Nephron progenitor cell (in vitro differentiated cells): ENCODE measurements at regions not wholly inside any gene's neighbourhood (a gene's known extent, or its start where the extent isn't known, plus 50 kb on each side); places are given as distances from the start of the nearest gene placed in this dataset.
A peak's percentile ranks its signal among the peaks of the same experiment; 100 is the strongest.

Experiments
- DNase-seq: peaks from one replicate; pipeline ENCODE4 v3.0.0; 2021
- H3K27ac Mint-ChIP-seq: 2 replicates; pipeline ENCODE4 v1.8.0; 2021; ENCODE audit warnings: mild to moderate bottlenecking, moderate library complexity, mixed read lengths
- H3K27me3 Mint-ChIP-seq: 2 replicates; pipeline ENCODE4 v1.8.0; 2021; ENCODE audit warnings: mild to moderate bottlenecking, low read depth, mixed read lengths; ENCODE audit not compliant: poor library complexity
- H3K36me3 Mint-ChIP-seq: 2 replicates; pipeline ENCODE4 v1.8.0; 2021; ENCODE audit warnings: low read depth, mixed read lengths
- H3K4me1 Mint-ChIP-seq: 2 replicates; pipeline ENCODE4 v1.8.0; 2021; ENCODE audit warnings: mixed read lengths
- H3K4me3 Mint-ChIP-seq: 2 replicates; pipeline ENCODE4 v1.8.0; 2021; ENCODE audit warnings: mild to moderate bottlenecking, moderate library complexity, mixed read lengths
- H3K9me3 Mint-ChIP-seq: 2 replicates; pipeline ENCODE4 v1.8.0; 2021; ENCODE audit warnings: mild to moderate bottlenecking, moderate library complexity, mixed read lengths
- CTCF ChIP-seq: fragments of 200-600 bp; sonication (generic); IDR thresholded peaks from 2 replicates; pipeline ENCODE4 v1.5.0; 2021; ENCODE audit warnings: antibody characterized with exemption

GRCh38 chr13:75920536-75920935 lies 284.4 kb downstream of the LMO7 start:
- Mint-ChIP-seq H3K4me3 (no peak overlapping the region), H3K9me3 (peaks cover 8% of the 10 kb centered on the region), H3K4me1 (no peaks in the 10 kb centered on the region), H3K27me3 (peaks cover 5% of the 10 kb centered on the region), H3K27ac (no peak overlapping the region), H3K36me3 (no peaks in the 10 kb centered on the region)
- no peak for TF ChIP-seq CTCF
- DNase-seq: no peak

DNA sequence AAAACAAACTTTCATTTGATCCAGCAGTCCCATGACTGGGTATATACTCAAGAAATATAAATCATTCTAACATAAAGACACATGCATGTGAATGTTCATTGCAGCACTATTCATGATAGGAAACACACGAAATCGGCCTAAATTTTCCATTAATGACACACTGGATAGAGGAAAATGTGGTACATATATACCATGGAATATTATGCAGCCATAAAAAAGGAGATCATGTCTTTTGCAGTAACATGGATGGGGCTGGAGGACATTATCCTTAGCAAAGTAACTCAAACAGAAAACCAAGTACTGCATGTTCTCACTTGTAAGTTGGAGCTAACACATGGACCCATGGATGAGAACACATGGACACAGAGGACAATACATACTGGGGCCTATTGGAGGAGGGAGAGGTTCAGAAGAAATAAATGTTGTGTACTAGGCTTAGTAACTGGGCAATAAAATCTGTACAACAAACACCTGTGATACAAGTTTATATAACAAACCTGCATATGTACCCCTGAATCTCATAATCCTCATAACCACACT lies 283.6 kb downstream of the LMO7 start:
- H3K27me3 Mint-ChIP-seq: peaks cover 5% of the 10 kb centered on the region
- H3K9me3 Mint-ChIP-seq: peaks cover 8% of the 10 kb centered on the region
- DNase-seq: no peak
- no peak for TF ChIP-seq CTCF
- H3K27ac Mint-ChIP-seq: no peak overlapping the region
- H3K4me3 Mint-ChIP-seq: no peak overlapping the region
- H3K4me1 Mint-ChIP-seq: no peaks in the 10 kb centered on the region
- H3K36me3 Mint-ChIP-seq: no peaks in the 10 kb centered on the region

DNA sequence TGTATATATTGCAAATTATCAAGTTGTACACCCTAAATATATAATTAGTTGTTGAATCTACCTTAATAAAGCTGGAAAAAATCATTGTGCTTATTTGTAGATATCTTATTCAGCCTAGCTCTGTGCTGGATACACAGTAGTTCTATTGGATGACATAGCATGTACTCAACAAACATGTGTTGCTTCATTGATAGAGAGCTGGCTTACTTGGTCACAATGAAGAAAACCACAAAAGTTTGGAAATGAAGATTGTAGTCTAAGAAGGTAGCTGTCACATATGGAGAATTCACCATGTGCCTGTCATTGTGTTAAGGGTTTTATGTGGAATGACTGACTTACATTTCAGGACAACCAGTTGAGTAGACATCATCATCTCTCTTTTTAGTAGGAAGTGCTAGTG lies 278.9 kb downstream of the LMO7 start:
- Mint-ChIP-seq H3K4me3 (no peak overlapping the region), H3K27ac (no peak overlapping the region), H3K4me1 (no peaks in the 10 kb centered on the region), H3K9me3 (peaks cover 8% of the 10 kb centered on the region), H3K27me3 (peaks cover 5% of the 10 kb centered on the region), H3K36me3 (no peaks in the 10 kb centered on the region)
- no peak for DNase-seq
- no peak for TF ChIP-seq CTCF

GRCh38 chr13:75913925-75914324 lies 277.8 kb downstream of the LMO7 start:
- H3K4me1 Mint-ChIP-seq: no peaks in the 10 kb centered on the region
- DNase-seq: no peak
- no peak overlapping the region for H3K4me3 Mint-ChIP-seq
- no peak for TF ChIP-seq CTCF
- peaks cover 5% of the 10 kb centered on the region for H3K9me3 Mint-ChIP-seq
- no peaks in the 10 kb centered on the region for H3K36me3 Mint-ChIP-seq
- H3K27ac Mint-ChIP-seq: no peak overlapping the region
- H3K27me3 Mint-ChIP-seq: peaks cover 5% of the 10 kb centered on the region

GRCh38 chr13:75910591-75910990 lies 274.5 kb downstream of the LMO7 start:
- no peak for TF ChIP-seq CTCF
- no peak for DNase-seq
- no peaks in the 10 kb centered on the region for H3K36me3 Mint-ChIP-seq
- H3K4me1 Mint-ChIP-seq: peaks cover 15% of the 10 kb centered on the region
- H3K4me3 Mint-ChIP-seq: no peak overlapping the region
- no peaks in the 10 kb centered on the region for H3K27me3 Mint-ChIP-seq
- no peaks in the 10 kb centered on the region for H3K9me3 Mint-ChIP-seq
- H3K27ac Mint-ChIP-seq: peak overlapping the region; percentile 87
